Caco-2 (cell line): ENCODE measurements at regions not wholly inside any gene's neighbourhood (a gene's known extent, or its start where the extent isn't known, plus 50 kb on each side); places are given as distances from the start of the nearest gene placed in this dataset.
A peak's percentile ranks its signal among the peaks of the same experiment; 100 is the strongest.

Experiments
- BruUV-seq: library from RNA; stranded (reverse); fragments of 400-500 nt; replicated peaks from 2 replicates; lab custom pipeline; 2021; lab: Mats Ljungman, UMichigan
- CTCF ChIA-PET: fragments of 300-600 bp; sonication (Branson Sonifier 250); formaldehyde crosslinking; loops from one replicate; lab custom pipeline; 2022; ENCODE audit warnings: antibody characterized with exemption; lab: Charles Lee
- POLR2A ChIA-PET: fragments of 300-600 bp; sonication (Branson Sonifier 250); formaldehyde crosslinking; loops from one replicate; lab custom pipeline; 2022; ENCODE audit warnings: antibody characterized with exemption; lab: Charles Lee
- DNase-seq, 2 experiments: peaks; one replicate each; pipeline versions ENCODE4 v3.0.0 to v3.0.0-alpha.2; 2020 to 2022
- H3K27me3 ChIP-seq: replicated peaks from 2 replicates; pipeline ENCODE4 v1.6.0; 2011; ENCODE audit warnings: low read length; ENCODE audit not compliant: control insufficient read depth, insufficient read depth
- H3K36me3 ChIP-seq: 2 replicates; pipeline ENCODE4 v1.5.1; 2011; ENCODE audit warnings: low read length; ENCODE audit not compliant: control insufficient read depth, insufficient read depth
- H3K4me1 ChIP-seq: fragments of 250-450 bp; sonication (Bioruptor Pico); 2 replicates; pipeline ENCODE4 v1.5.1; 2020; ENCODE audit warnings: mild to moderate bottlenecking
- H3K4me3 ChIP-seq: 2 replicates; pipeline ENCODE4 v1.5.1; 2011; ENCODE audit warnings: low read depth, mild to moderate bottlenecking, control low read depth, low read length
- H3K9me3 ChIP-seq: fragments of 250-450 bp; sonication (Bioruptor Pico); 2 replicates; pipeline ENCODE4 v1.5.1; 2020; ENCODE audit warnings: mild to moderate bottlenecking, moderate library complexity
- H3K27ac Mint-ChIP-seq: one replicate; pipeline ENCODE4 v1.8.0; 2022; ENCODE audit warnings: mixed read lengths; ENCODE audit not compliant: unreplicated experiment
- H3K27me3 Mint-ChIP-seq: one replicate; pipeline ENCODE4 v1.8.0; 2022; ENCODE audit warnings: mixed read lengths; ENCODE audit not compliant: insufficient read depth, unreplicated experiment
- H3K36me3 Mint-ChIP-seq: one replicate; pipeline ENCODE4 v1.8.0; 2022; ENCODE audit warnings: mild to moderate bottlenecking, mixed read lengths; ENCODE audit not compliant: insufficient read depth, unreplicated experiment
- H3K4me1 Mint-ChIP-seq: one replicate; pipeline ENCODE4 v1.8.0; 2022; ENCODE audit warnings: low read depth, mixed read lengths; ENCODE audit not compliant: unreplicated experiment
- H3K4me3 Mint-ChIP-seq: one replicate; pipeline ENCODE4 v1.8.0; 2022; ENCODE audit warnings: mild to moderate bottlenecking, moderate library complexity, mixed read lengths; ENCODE audit not compliant: unreplicated experiment
- H3K9me3 Mint-ChIP-seq: one replicate; pipeline ENCODE4 v1.8.0; 2022; ENCODE audit warnings: mixed read lengths; ENCODE audit not compliant: unreplicated experiment
- CTCF ChIP-seq, 2 experiments: fragments of 200-600 bp in 1 of 2; IDR thresholded peaks; 1 replicate in 1 of 2; 2 replicates in 1 of 2; pipeline versions ENCODE4 v1.5.1 to v1.8.0; 2011 to 2022; ENCODE audit warnings: antibody characterized with exemption in 1 of 2, control low read depth in 1 of 2, inconsistent platforms in 1 of 2, low read depth in 1 of 2, low read length in 1 of 2, mild to moderate bottlenecking in 1 of 2, moderate library complexity in 1 of 2; ENCODE audit not compliant: insufficient read depth in 1 of 2, severe bottlenecking in 1 of 2, unreplicated experiment in 1 of 2
- intact Hi-C: fragments of 100-400 bp; cut with micrococcal nuclease; formaldehyde crosslinking; loops from one replicate; pipeline ENCODE4 v1.10.0; 2022; ENCODE audit not compliant: unreplicated experiment

GRCh38 chr6:28589957-28590349, 64.3 kb downstream of the GPX5 start:
- peak overlapping the region; percentile 55 for H3K4me3 Mint-ChIP-seq
- intact Hi-C loops = loop anchor here (1.0 kb wide), 1 partner anchor 94 kb away; no protein-coding TSS in a partner anchor
- peaks cover 4% of the 10 kb centered on the region for H3K27me3 Mint-ChIP-seq
- Histone ChIP-seq H3K36me3 (no peaks in the 10 kb centered on the region), H3K9me3 (no peaks in the 10 kb centered on the region), H3K4me1 (no peaks in the 10 kb centered on the region), H3K27me3 (no peaks in the 10 kb centered on the region), H3K4me3 (no peak overlapping the region)
- H3K9me3 Mint-ChIP-seq = no peaks in the 10 kb centered on the region
- ChIA-PET CTCF (interaction anchor here (1.4 kb wide), 1 partner anchor 17 kb away, joined by 6 read pairs; no protein-coding TSS in a partner anchor), POLR2A (no interaction called here)
- no peak for DNase-seq
- no peak for TF ChIP-seq CTCF (IDR thresholded peaks at IDR 0.05; ENCODE audit: insufficient read depth in 1 of 2, low read depth in 1 of 2, low read length in 1 of 2, severe bottlenecking in 1 of 2, unreplicated experiment in 1 of 2)
- no TSS peak for BruUV-seq
- H3K4me1 Mint-ChIP-seq = peaks cover 11% of the 10 kb centered on the region
- no peak overlapping the region for H3K27ac Mint-ChIP-seq
- H3K36me3 Mint-ChIP-seq = peaks cover 6% of the 10 kb centered on the region

- no TSS peak for BruUV-seq
- intact Hi-C loops = no loop called here
- peak; percentile 26 to 44 for DNase-seq
- ChIA-PET CTCF (no interaction called here), POLR2A (no interaction called here)
- Mint-ChIP-seq H3K4me1 (peaks cover 6% of the 10 kb centered on the region), H3K9me3 (peaks cover 15% of the 10 kb centered on the region), H3K4me3 (peak overlapping the region; percentile 77), H3K27me3 (no peaks in the 10 kb centered on the region), H3K36me3 (peaks cover 9% of the 10 kb centered on the region), H3K27ac (no peak overlapping the region)
- Histone ChIP-seq H3K4me3 (no peak overlapping the region), H3K9me3 (peaks cover 4% of the 10 kb centered on the region; the same call in 1 of the 2 replicates), H3K27me3 (no peaks in the 10 kb centered on the region), H3K4me1 (no peaks in the 10 kb centered on the region), H3K36me3 (no peaks in the 10 kb centered on the region)
- no peak for TF ChIP-seq CTCF (IDR thresholded peaks at IDR 0.05; ENCODE audit: insufficient read depth in 1 of 2, low read depth in 1 of 2, low read length in 1 of 2, severe bottlenecking in 1 of 2, unreplicated experiment in 1 of 2)
Measured at GRCh38 chr6:28597217-28597835, 71.6 kb downstream of the GPX5 start.

GRCh38 chr6:28597924-28598722, 72.4 kb downstream of the GPX5 start:
- H3K27ac Mint-ChIP-seq = no peak overlapping the region
- H3K4me1 Mint-ChIP-seq = peaks cover 6% of the 10 kb centered on the region
- H3K27me3 ChIP-seq = no peaks in the 10 kb centered on the region
- H3K4me3 Mint-ChIP-seq = peak overlapping the region; percentile 77
- no peak for TF ChIP-seq CTCF (IDR thresholded peaks at IDR 0.05; ENCODE audit: insufficient read depth in 1 of 2, low read depth in 1 of 2, low read length in 1 of 2, severe bottlenecking in 1 of 2, unreplicated experiment in 1 of 2)
- no peak for DNase-seq
- peaks cover 4% of the 10 kb centered on the region; the same call in 1 of the 2 replicates for H3K9me3 ChIP-seq
- intact Hi-C loops = no loop called here
- ChIA-PET POLR2A (no interaction called here), CTCF (no interaction called here)
- H3K4me3 ChIP-seq = no peak overlapping the region
- H3K27me3 Mint-ChIP-seq = no peaks in the 10 kb centered on the region
- H3K4me1 ChIP-seq = no peaks in the 10 kb centered on the region
- no peaks in the 10 kb centered on the region for H3K36me3 ChIP-seq
- peaks cover 9% of the 10 kb centered on the region for H3K36me3 Mint-ChIP-seq
- BruUV-seq = no TSS peak
- H3K9me3 Mint-ChIP-seq = peaks cover 15% of the 10 kb centered on the region
